GM19328 (cell line): ENCODE measurements at regions not wholly inside any gene's neighbourhood (a gene's known extent, or its start where the extent isn't known, plus 50 kb on each side); places are given as distances from the start of the nearest gene placed in this dataset.

Experiments used
- ATAC-seq: cut with Tn5 transposase; IDR thresholded peaks from one replicate; pipeline ENCODE4 v1.9.1; 2021; ENCODE audit warnings: mild to moderate bottlenecking, moderate library complexity; ENCODE audit not compliant: unreplicated experiment

DNA sequence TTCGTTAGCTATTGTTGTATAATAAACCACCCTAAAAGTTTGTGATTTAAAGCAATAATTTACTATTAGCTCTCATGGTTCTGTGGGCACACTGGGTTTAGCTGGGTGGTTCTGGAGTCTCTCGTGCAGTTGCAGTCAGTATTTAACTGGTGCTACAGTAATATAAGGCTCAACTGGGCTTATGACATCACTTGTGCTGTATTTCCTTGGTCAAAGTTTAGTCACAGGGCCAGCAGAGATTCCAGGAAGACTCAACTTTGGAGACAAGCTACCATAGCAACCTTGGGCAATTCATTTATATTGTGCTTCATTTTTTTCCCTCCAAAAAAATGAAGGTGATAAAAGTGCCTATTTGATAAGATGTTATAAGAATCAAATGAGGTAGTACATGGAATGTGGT is 204.2 kb upstream of the GUCY1A2 start:
- ATAC-seq, result no peak

DNA sequence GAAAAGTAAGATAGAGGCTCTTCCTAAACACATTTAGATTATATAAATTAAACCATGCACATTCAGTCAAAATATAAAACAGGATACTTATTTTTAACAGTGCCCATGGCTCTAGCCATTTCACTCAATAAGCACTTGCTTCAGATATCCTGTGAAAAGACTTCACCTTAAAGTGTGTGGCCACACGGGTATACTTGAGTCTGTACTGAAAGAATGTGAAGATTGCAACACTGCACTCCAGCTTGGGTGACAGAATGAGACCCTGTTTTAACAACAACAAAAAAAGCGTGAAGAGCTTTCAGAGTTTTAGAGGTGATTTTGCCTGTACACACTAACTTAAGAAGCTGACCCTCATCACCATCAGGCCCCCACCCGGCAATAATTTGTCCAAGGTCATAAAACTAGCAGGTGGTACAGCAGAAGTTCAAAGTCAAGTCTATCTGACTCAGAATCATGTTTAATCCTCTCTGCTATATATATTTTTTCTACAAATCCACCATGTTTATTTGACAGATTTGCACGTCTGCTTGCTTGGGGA is 203.5 kb upstream of the GUCY1A2 start:
- ATAC-seq, result no peak

DNA sequence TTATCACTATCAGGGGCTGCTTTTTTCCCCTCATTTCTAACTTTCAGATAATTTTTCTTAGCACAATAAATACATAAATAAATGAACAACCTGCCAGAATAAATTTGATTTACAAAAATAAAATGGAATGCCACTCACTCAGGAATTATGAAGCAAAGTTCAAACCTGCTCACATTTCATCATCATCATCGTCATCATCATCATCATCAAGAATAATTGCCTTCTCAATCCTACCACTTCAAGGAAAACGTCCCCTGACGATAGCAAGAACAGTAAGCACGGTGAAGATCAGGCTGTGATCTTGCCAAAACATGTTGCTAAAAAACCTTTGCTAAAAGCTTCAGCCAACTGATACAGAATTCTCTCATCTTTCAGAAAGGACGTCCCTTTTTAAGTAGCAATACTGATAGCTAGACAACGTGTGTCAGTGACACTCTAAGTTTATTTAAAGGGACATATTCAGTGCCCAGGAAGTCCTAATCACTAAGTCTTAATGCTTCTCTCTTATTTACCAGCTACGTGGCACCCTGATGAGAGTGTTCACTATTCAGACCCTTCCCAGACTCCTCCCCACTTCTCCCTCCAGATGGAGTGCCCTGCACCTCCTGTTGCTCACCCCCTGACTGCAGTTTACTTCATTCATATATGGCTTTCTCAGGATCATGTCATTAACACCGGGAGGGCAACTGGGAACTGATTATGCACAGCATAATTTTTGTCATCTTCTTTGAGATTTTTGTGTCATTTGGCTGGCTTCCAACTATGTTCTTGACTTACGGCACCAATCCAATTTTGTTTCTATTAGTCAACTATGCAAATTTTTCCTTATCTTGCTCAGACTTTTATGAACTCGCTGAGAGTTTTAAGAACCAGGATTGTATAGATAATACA is 200.1 kb upstream of the GUCY1A2 start:
- no peak for ATAC-seq

DNA sequence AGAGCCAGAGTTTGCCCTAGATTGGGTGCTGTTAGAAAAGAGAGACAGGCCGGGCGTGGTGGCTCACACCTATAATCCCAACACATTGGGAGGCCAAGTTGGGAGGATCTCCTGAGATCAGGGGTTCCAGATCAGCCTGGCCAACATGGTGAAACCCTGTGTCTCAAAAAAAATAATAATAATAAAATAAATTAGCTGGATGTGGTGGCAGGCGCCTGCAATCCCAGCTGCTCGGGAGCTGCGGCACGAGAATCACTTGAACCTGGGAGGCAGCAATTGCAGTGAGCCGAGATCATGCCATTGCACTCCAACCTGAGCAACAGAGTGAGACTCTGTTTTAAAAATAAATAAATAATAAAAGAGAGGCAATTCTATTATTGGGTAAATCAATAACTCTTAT is 199.2 kb upstream of the GUCY1A2 start:
- no peak for ATAC-seq

DNA sequence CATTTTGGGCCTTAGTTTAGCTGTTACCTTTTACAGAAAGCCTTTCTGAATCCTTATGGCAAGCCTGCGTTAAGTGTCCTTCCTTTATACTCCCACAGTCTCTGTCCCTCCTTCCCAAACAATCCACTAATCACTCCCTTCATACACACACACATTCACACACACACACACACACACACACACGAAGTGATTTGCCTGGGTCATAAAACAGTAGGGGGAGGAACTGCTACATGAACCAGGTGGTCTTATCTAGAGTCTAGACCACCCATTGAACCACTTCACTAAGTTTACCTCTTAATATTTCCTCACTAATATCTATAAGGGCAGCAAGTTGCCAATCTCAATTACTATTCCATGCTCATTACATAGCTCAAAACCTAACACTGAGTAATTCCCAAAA is 196.7 kb upstream of the GUCY1A2 start:
- no peak for ATAC-seq

DNA sequence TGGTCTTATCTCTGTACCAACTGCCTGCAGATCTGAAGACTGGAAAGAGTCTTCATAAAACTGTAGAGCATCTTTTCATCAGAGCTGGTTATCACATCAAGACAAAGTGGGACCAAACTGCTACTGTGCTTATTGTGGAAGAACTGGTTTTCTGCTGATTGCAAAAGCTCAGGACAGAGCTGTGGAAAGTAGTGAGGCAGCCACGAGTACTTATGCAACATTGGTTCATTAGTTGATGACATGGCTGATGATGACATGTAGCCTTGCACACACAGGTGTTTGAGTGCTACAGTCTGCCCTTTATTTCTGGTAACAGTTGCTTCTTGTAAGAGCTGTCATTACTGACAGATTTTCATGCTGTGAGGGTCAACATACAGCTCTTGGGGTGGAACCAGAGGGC is 185.4 kb upstream of the GUCY1A2 start:
- ATAC-seq, result no peak

DNA sequence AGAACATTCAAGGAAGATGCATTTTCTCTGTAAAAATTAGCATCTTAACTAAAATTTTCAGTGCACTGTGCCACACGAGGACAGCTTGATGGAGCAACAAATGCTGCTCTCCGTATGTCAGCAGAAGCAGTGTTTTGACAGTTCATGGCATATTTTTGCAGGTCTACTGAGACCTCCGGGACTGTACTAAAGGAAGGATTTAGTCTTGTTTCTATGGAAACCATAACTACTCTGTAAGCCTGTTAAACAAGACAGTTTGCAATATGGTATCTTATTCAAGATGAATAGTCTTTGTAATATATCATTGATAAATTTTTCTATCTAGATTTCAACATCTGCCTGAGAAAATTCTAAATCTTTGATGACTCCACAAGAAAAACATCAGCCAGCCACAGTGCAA is 184.0 kb upstream of the GUCY1A2 start:
- ATAC-seq, result no peak

DNA sequence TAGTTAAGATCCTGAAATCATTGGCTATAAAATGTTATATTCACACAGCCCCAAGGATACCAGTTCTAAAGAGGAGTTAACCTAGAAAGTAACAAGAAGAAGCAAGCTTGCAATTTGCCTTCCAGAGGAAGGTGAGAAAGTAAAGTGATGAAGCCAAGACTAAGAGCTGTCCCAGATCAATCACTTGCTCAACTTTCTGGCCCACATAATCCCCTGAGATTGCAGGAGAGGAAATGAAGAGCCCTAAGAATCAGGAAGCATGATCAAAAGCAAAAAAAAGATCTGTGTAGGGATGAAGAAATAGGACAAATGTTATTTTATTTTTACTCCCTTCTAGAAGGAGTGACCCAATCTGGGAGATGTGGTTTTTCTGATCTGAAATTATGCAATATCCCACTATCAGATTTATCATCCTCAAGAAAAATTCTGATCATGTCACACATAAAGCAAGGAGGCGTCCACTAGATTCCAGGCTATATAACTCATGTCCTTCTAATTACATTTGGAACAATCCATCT is 180.3 kb upstream of the GUCY1A2 start:
- ATAC-seq, result no peak

DNA sequence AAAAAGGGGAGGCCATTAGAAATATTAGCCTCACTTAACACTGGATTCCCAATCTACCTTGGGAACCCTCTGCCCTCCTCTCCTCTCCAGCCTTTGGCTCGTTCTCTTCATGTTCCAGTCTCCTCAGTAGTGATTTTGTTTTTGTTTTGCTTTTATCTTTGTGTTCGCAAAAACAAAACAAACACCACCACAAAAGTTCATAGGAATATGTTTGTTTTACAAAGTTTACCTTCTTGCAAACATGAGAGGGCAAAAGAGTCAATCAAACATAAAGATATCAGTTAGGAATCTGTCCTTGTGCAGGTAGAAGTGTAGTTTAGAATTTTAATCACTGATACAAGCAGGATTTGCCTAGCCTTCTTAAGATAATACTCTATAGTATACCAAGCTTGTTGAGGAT is 179.7 kb upstream of the GUCY1A2 start:
- ATAC-seq, result no peak

DNA sequence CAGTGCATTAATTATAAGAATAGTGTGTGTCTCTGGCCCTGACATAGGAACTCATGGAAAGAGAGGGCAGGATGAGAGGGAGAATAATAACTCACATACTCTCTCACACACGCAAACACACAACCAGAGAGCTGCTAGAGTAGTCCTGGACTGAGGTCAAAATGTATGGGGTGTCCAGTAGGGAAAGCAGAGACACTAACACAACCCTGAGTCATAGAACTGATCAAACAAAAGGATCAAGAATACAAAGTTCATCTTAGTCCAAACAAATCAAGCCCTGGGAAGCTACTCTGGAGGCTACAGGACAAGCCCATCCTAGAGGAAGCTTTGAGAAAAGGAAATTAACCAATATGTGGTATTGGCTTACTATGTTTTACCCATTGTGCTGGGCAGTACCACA is 178.5 kb upstream of the GUCY1A2 start:
- ATAC-seq, result no peak

DNA sequence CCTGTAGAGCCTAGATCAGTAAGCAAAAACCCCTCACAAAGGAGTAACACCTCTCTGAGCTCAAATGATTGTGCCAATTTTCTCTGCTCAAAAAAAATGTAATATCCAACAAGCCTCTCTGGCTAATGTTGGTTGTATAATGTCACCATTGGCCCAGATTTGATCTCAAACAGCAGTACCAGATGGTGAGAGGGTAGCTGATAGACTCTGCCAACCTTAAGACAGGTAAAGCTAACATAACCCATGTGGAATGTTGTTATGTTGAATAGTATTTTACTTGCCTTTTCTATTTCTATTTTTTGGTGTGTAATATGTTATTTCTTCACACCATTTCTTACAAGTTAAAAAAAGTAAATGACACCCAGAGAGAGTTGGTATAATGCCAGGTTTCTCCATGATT is 166.7 kb upstream of the GUCY1A2 start:
- no peak for ATAC-seq

DNA sequence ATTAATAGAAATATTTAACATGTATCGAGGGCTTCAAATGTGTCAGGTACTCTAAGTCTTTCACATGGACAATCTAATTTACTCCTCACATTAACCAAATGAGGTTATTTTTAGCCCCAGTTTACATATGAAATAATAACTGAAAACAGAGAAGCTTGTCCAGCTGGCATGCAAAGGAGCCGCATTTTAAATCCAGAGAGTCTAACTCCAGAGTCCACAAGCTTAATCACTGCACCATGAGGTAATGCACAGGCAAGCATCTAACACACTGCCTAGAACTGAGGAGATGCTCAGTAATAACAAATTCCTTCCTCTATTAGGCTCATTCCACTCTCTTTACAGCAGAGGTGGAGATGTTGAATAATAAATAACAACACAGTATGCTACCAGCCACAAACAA is 165.7 kb upstream of the GUCY1A2 start:
- ATAC-seq, result no peak

DNA sequence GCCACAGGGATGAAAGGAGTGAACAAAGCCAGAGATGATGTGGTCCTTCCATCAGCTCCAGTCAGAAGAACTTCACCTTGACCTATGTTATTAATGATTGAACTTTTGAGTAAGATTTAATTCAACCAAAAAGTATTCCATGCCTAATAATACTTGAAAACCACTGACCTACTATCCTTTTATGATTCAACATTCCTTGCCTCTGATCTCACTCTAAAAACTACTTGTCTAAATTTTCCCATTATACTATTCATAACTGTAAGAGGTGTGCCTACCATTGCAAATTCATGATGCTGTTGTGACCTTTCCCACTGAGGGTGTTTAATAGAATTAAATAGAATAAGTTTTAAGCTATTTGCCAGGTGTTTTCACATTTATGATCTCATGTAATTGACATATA is 164.7 kb upstream of the GUCY1A2 start:
- no peak for ATAC-seq

DNA sequence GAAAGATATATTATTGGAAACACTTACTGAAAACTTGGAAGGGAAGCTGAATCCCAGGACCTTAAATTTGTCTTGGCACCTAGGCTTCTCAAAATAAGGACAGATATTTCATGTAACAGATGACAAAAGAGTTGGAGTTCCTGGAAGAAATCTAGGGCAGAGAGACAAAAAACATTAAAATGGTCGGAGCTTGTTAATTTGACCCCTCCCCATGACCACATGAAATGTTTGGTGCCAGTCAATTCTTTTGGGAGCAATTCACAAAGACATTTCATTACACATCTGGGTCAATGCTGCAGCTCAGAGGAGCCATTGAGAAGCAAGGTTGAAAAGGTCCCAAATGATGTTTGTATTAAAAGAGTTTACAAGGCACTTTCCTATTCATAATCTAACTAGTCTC is 162.0 kb upstream of the GUCY1A2 start:
- no peak for ATAC-seq

DNA sequence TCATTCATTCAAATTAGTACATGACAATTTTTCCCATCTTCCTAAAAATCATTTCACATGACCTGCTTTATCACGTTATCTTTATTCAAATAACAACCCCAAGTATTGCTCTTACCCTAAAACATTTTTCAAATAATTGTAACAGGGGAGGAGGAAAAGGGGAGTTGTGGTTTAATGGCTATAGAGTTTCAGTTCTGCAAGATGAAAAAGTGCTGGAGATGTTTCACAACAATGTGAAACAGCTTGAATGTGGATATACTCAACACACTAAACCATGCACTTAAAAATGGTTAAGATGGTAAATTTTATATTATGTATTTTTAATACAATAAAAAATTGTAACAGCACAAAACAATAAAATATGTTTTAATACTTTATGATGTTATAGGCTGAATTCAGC is 161.6 kb upstream of the GUCY1A2 start:
- no peak for ATAC-seq

DNA sequence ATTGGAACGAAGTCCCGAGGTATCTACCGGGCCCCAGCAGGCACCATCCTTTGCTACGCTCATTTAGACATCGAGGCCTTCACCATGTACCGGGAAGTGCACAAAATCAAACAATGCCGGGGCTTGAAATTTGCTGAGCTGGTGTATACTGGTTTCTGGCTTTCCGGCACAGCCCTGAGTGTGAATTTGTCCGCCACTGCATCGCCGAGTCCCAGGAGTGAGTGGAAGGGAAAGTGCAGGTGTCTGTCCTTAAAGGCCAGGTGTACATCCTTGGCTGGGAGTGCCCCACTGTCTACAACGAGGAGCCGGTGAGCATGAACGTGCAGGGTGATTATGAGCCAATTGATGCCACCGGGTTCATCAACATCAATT is 158.8 kb upstream of the GUCY1A2 start:
- ATAC-seq, result no peak

DNA sequence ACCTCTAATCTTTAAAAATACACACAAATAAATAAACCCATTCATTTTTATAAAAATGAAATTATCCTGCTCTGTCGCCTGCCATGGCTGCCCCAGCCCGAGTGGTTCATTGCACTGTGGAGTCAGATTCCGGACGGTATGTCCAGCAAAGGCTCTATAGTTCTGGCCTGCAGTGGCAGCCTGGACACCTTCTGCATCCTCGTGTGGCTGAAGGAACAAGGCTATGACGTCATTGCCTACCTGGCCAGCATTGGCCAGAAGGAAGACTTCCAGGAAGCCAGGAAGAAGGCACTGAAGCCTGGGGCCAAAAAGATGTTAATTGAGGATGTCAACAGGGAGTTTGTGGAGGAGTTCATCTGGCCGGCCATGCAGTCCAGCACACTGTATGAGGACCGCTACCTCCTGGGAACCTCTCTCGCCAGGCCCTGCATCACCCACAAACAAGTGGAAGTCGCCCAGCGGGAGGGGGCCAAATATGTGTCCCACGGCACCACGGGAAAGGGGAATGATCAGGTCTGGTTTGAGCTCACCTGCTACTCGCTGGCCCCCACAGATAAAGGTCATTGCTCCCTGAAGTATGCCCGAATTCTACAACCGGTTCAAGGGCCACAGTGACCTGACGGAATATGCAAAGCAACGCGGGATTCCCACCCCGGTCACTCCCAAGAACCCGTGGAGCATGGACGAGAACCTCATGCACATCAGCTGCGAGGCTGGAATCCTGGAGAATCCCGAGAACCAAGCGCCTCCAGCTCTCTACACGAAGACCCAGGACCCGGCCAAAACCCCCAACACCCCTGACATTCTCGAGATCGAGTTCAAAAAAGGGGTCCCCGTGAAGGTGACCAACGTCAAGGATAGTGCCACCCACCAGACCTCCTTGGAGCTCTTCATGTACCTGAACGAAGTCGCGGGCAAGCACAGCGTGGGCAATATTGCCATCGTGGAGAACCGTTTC is 158.2 kb upstream of the GUCY1A2 start:
- no peak for ATAC-seq

DNA sequence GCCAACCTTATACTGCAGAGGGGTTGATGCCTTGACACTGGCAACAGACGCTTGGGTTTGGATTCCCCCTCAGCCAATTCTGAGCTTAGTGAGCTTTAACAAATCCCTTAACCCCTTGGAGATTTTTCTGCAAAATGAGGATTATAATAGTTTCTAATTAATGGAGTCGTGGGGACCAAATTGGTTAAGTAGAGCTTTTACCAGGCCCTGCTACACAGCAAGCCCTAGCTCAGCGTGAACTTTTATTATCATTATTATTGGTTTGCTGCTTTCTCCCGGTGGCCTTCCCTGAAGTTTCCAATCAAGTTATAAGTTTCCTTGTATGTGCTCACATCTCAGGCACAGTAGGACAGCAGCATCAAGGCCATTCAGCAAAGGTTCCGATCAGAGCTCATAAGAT is 156.6 kb upstream of the GUCY1A2 start:
- no peak for ATAC-seq

DNA sequence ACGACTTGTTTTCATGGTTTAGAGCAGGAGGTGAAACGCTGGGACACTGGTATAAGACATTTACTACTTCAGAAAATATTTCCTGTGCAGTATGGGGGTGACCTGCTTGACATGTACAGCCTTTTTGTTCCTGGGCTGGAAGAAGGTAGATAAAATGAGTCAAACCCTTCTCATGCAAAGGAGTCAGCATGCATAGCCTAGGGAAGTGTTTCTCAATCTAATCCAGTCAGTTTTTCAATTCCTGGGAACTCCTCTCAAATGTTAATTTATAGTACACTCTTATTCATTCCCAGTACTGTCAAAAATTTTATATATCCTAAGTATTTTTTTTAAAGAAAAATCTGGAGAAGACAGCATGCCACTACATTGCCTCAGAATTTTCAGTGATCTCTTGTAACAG is 154.7 kb upstream of the GUCY1A2 start:
- no peak for ATAC-seq

DNA sequence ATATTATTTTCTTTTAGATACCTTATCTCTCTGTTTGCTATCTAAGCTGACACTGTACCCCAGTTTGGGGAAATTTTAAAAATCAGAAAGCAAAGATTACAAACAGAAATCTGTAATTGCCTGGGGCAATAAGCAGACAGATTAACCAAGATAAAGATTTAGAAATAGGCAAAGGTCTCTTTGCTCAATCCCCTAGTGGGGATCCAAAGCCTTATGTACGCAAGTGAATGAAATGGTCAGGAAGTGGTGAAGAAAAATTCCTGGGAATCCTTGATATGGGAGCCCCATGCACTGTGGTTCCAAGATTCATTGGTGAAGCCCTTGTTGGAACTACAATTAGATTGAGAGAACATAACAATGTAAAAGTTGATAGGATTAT is 139.5 kb upstream of the GUCY1A2 start:
- no peak for ATAC-seq

DNA sequence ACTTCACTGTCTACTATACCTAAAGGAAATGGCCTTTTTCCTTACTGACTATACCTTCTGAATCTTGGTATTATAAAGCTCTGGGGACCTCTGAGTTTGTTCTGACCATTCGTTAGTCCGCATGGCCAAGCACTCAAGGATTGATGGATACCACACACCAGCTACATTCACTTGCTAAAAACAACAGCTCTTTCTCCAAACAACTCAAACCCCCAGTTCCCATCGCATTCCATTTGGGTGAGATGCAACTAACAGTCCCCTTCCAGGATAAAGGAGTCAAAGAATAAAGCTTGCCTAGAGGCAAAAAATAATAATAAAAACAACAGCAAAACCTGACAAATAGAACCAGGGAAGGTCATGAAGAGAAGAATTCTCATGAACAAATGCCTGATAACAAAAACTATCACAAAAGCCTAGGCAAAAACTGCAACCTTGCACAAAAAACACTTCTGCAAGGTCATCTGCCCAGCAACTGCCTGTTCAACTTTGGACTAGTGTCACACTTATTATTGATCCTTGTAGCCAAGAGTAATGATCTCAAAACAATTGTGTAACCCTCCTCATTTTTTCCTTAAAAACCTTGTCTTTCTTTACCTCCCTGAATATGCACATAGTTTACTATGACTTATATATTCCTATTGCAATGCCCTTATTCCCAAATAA is 139.0 kb upstream of the GUCY1A2 start:
- ATAC-seq, result no peak
